Keratinocyte (primary cell): ENCODE measurements at regions not wholly inside any gene's neighbourhood (a gene's known extent, or its start where the extent isn't known, plus 50 kb on each side); places are given as distances from the start of the nearest gene placed in this dataset.

ENCODE experiments used
- CTCF ChIP-seq, 3 experiments: IDR thresholded peaks in 1 of 3; conservative IDR thresholded peaks in 1 of 3; optimal IDR thresholded peaks in 1 of 3; 2 replicates in 2 of 3; 3 replicates in 1 of 3; pipeline versions ENCODE3 to v1.5.1; 2011; ENCODE audit warnings: low read length in 3 of 3, mild to moderate bottlenecking in 3 of 3, moderate library complexity in 2 of 3, control low read depth in 1 of 3, inconsistent platforms in 1 of 3; ENCODE audit not compliant: insufficient read depth in 2 of 3; ENCODE audit errors: extremely low read depth in 1 of 3
- EZH2 ChIP-seq: IDR thresholded peaks from one replicate; pipeline ENCODE4 v1.6.1; 2012; ENCODE audit warnings: inconsistent platforms, mild to moderate bottlenecking, low read length, moderate library complexity

GRCh38 chr10:3239066-3239919 lies 66.7 kb upstream of the PITRM1 start:
- peak; percentile 82 to 99 (median 91) for TF ChIP-seq CTCF (optimal IDR thresholded peaks at IDR 0.05 in 1 of 3, IDR thresholded peaks at IDR 0.05 in 1 of 3, conservative IDR thresholded peaks at IDR 0.05 in 1 of 3; ENCODE audit: extremely low read depth in 1 of 3, insufficient read depth in 2 of 3, low read length in 3 of 3)
- TF ChIP-seq EZH2 = no peak
